H9 (cell line): ENCODE measurements at regions not wholly inside any gene's neighbourhood (a gene's known extent, or its start where the extent isn't known, plus 50 kb on each side); places are given as distances from the start of the nearest gene placed in this dataset.

Experiments used
- DNase-seq: peaks from one replicate; pipeline ENCODE4 v3.0.0-alpha.2; 2017
- H2AFZ ChIP-seq: one replicate; pipeline ENCODE4 v1.6.1; 2013; ENCODE audit warnings: mild to moderate bottlenecking, low read length, control low read depth, moderate library complexity
- H2AK5ac ChIP-seq: 2 replicates; pipeline ENCODE4 v1.6.1; 2013; ENCODE audit warnings: low read length, control low read depth, mixed read lengths; ENCODE audit not compliant: insufficient read length
- H2BK120ac ChIP-seq: one replicate; pipeline ENCODE4 v1.6.1; 2013; ENCODE audit warnings: low read depth, mild to moderate bottlenecking, low read length, control low read depth, inconsistent platforms; ENCODE audit not compliant: poor library complexity, severe bottlenecking
- H2BK12ac ChIP-seq: 2 replicates; pipeline ENCODE4 v1.6.1; 2013; ENCODE audit warnings: low read length, control low read depth, mixed read lengths, low read depth; ENCODE audit not compliant: insufficient read length
- H2BK15ac ChIP-seq: 2 replicates; pipeline ENCODE4 v1.6.1; 2013; ENCODE audit warnings: low read depth, low read length, control low read depth
- H2BK20ac ChIP-seq: one replicate; pipeline ENCODE4 v1.6.1; 2013; ENCODE audit warnings: low read depth, mild to moderate bottlenecking, low read length, control low read depth, inconsistent platforms; ENCODE audit not compliant: poor library complexity, severe bottlenecking
- H2BK5ac ChIP-seq: 2 replicates; pipeline ENCODE4 v1.6.1; 2013; ENCODE audit warnings: low read length, control low read depth, mixed read lengths; ENCODE audit not compliant: insufficient read length
- H3K14ac ChIP-seq: 2 replicates; pipeline ENCODE4 v1.6.1; 2013; ENCODE audit warnings: low read length, control low read depth; ENCODE audit not compliant: insufficient read depth
- H3K18ac ChIP-seq: 2 replicates; pipeline ENCODE4 v1.6.1; 2013; ENCODE audit warnings: low read depth, mild to moderate bottlenecking, mixed read lengths, low read length, control low read depth; ENCODE audit not compliant: insufficient read length
- H3K23ac ChIP-seq: 2 replicates; pipeline ENCODE4 v1.6.1; 2013; ENCODE audit warnings: low read length, control low read depth, mixed read lengths, low read depth; ENCODE audit not compliant: insufficient read length
- H3K23me2 ChIP-seq: 2 replicates; pipeline ENCODE4 v1.6.1; 2013; ENCODE audit warnings: low read depth, mild to moderate bottlenecking, mixed read lengths, low read length, control low read depth; ENCODE audit not compliant: insufficient read length, poor library complexity, severe bottlenecking
- H3K27ac ChIP-seq: 2 replicates; pipeline ENCODE4 v1.5.1; 2013; ENCODE audit warnings: low read length, control low read depth, mixed read lengths, low read depth; ENCODE audit not compliant: insufficient read length
- H3K27me3 ChIP-seq: 2 replicates; pipeline ENCODE4 v1.6.1; 2013; ENCODE audit warnings: low read length, control low read depth, inconsistent platforms; ENCODE audit not compliant: insufficient read depth
- H3K4ac ChIP-seq: 2 replicates; pipeline ENCODE4 v1.6.1; 2013; ENCODE audit warnings: low read depth, mild to moderate bottlenecking, control low read depth, inconsistent platforms, low read length, moderate library complexity
- H3K4me1 ChIP-seq: 2 replicates; pipeline ENCODE4 v1.6.1; 2013; ENCODE audit warnings: low read length, control low read depth, inconsistent platforms; ENCODE audit not compliant: insufficient read depth
- H3K4me2 ChIP-seq: 2 replicates; pipeline ENCODE4 v1.6.1; 2013; ENCODE audit warnings: low read length, control low read depth, mixed read lengths; ENCODE audit not compliant: insufficient read length, insufficient read depth
- H3K56ac ChIP-seq: 2 replicates; pipeline ENCODE4 v1.6.1; 2013; ENCODE audit warnings: low read depth, mild to moderate bottlenecking, mixed read lengths, low read length, control low read depth; ENCODE audit not compliant: insufficient read length
- H3K79me1 ChIP-seq: 2 replicates; pipeline ENCODE4 v1.6.1; 2013; ENCODE audit warnings: low read depth, mild to moderate bottlenecking, moderate library complexity, low read length, control low read depth, inconsistent platforms; ENCODE audit not compliant: insufficient read depth, poor library complexity, severe bottlenecking
- H3K79me2 ChIP-seq: 2 replicates; pipeline ENCODE4 v1.6.1; 2013; ENCODE audit warnings: low read length, control low read depth, inconsistent platforms; ENCODE audit not compliant: insufficient read depth
- H3K9ac ChIP-seq: 2 replicates; pipeline ENCODE4 v1.6.1; 2013; ENCODE audit warnings: low read length, control low read depth, mixed read lengths; ENCODE audit not compliant: insufficient read length; ENCODE audit errors: extremely low read depth
- H3K9me3 ChIP-seq: one replicate; pipeline ENCODE4 v1.6.1; 2013; ENCODE audit warnings: low read depth, low read length, inconsistent platforms; ENCODE audit not compliant: control insufficient read depth
- H3T11ph ChIP-seq: one replicate; pipeline ENCODE4 v1.6.1; 2013; ENCODE audit warnings: mild to moderate bottlenecking, low read length, control low read depth, inconsistent platforms
- H4K20me1 ChIP-seq: one replicate; pipeline ENCODE4 v1.6.1; 2013; ENCODE audit not compliant: control insufficient read depth, insufficient read length, insufficient read depth
- H4K5ac ChIP-seq: 2 replicates; pipeline ENCODE4 v1.6.1; 2013; ENCODE audit warnings: low read depth, mild to moderate bottlenecking, mixed read lengths, low read length, control low read depth; ENCODE audit not compliant: insufficient read length
- H4K8ac ChIP-seq: replicated peaks from 2 replicates; pipeline ENCODE4 v1.6.1; 2013; ENCODE audit warnings: low read length, control low read depth, mixed read lengths, low read depth; ENCODE audit not compliant: insufficient read length
- H4K91ac ChIP-seq: 2 replicates; pipeline ENCODE4 v1.6.1; 2013; ENCODE audit warnings: low read depth, mild to moderate bottlenecking, moderate library complexity, mixed read lengths, low read length, control low read depth; ENCODE audit not compliant: insufficient read length
- H3K27ac Mint-ChIP-seq, 3 experiments: 2 replicates in 2 of 3; 3 replicates in 1 of 3; pipeline ENCODE4 v1.8.0; 2020 to 2021; ENCODE audit warnings: mixed read lengths in 3 of 3, mild to moderate bottlenecking in 1 of 3, moderate library complexity in 1 of 3
- H3K27me3 Mint-ChIP-seq: 2 replicates; pipeline ENCODE4 v1.8.0; 2021; ENCODE audit warnings: low read depth, mild to moderate bottlenecking, moderate library complexity, mixed read lengths
- H3K36me3 Mint-ChIP-seq, 3 experiments: 2 replicates in 2 of 3; 3 replicates in 1 of 3; pipeline ENCODE4 v1.8.0; 2020 to 2021; ENCODE audit warnings: low read depth in 3 of 3, mixed read lengths in 3 of 3; ENCODE audit not compliant: insufficient read depth in 1 of 3
- H3K4me1 Mint-ChIP-seq, 2 experiments: 2 replicates each; pipeline ENCODE4 v1.8.0; 2020; ENCODE audit warnings: mixed read lengths in 2 of 2
- H3K4me3 Mint-ChIP-seq, 2 experiments: 2 replicates in 1 of 2; 3 replicates in 1 of 2; pipeline ENCODE4 v1.8.0; 2020 to 2021; ENCODE audit warnings: mild to moderate bottlenecking in 2 of 2, mixed read lengths in 2 of 2, moderate library complexity in 1 of 2
- H3K9me3 Mint-ChIP-seq, 2 experiments: 2 replicates in 1 of 2; 3 replicates in 1 of 2; pipeline ENCODE4 v1.8.0; 2020; ENCODE audit warnings: mild to moderate bottlenecking in 2 of 2, mixed read lengths in 2 of 2, moderate library complexity in 1 of 2
- WGBS: extraction: QIAGEN DNeasy Blood & Tissue Kit; methylation state at CpG from one replicate; pipeline ENCODE4 v1.1.7; 2013; ENCODE audit warnings: missing lambda C conversion rate, low lambda C conversion rate, mixed read lengths; ENCODE audit not compliant: insufficient read length; ENCODE audit errors: extremely low coverage; 5-methylcytosine and 5-hydroxymethylcytosine counted together
- TF ChIP-seq, protein P1 (sequence below): fragments of 200-600 bp; sonication (generic); conservative IDR thresholded peaks from 3 replicates; pipeline ENCODE4 v1.8.0; 2021; ENCODE audit warnings: antibody characterized with exemption, mild to moderate bottlenecking

- no peak overlapping the region for H3K9ac ChIP-seq
- no peak overlapping the region for H2BK5ac ChIP-seq
- H3K36me3 Mint-ChIP-seq: peaks cover 0 to 11% (median 9%) of the 10 kb centered on the region in 3 experiments; a peak in 2 of 7 replicates
- H2BK120ac ChIP-seq: no peak overlapping the region
- no peak overlapping the region for H2BK12ac ChIP-seq
- no peak overlapping the region for H3T11ph ChIP-seq
- peaks cover 9 to 16% of the 10 kb centered on the region in 2 experiments for H3K4me1 Mint-ChIP-seq
- no peaks in the 10 kb centered on the region for H3K79me2 ChIP-seq
- no peak overlapping the region for H3K4ac ChIP-seq
- DNase-seq: no peak
- H4K5ac ChIP-seq: no peak overlapping the region
- H3K23ac ChIP-seq: no peak overlapping the region
- H2AFZ ChIP-seq: no peak overlapping the region
- H3K9me3 ChIP-seq: no peaks in the 10 kb centered on the region
- H3K23me2 ChIP-seq: no peaks in the 10 kb centered on the region
- no peak overlapping the region for H3K4me2 ChIP-seq
- no peak overlapping the region for H4K91ac ChIP-seq
- no peaks in the 10 kb centered on the region for H3K79me1 ChIP-seq
- H3K27me3 ChIP-seq: no peaks in the 10 kb centered on the region; the same call in 1 of the 2 replicates
- H3K27ac Mint-ChIP-seq: no peak overlapping the region
- no peak overlapping the region for H4K8ac ChIP-seq
- H3K18ac ChIP-seq: no peak overlapping the region
- peaks cover 22% of the 10 kb centered on the region for H3K27me3 Mint-ChIP-seq
- peaks cover 3% of the 10 kb centered on the region for H3K4me1 ChIP-seq
- no peak overlapping the region for H2BK20ac ChIP-seq
- TF ChIP-seq, protein P1, sequence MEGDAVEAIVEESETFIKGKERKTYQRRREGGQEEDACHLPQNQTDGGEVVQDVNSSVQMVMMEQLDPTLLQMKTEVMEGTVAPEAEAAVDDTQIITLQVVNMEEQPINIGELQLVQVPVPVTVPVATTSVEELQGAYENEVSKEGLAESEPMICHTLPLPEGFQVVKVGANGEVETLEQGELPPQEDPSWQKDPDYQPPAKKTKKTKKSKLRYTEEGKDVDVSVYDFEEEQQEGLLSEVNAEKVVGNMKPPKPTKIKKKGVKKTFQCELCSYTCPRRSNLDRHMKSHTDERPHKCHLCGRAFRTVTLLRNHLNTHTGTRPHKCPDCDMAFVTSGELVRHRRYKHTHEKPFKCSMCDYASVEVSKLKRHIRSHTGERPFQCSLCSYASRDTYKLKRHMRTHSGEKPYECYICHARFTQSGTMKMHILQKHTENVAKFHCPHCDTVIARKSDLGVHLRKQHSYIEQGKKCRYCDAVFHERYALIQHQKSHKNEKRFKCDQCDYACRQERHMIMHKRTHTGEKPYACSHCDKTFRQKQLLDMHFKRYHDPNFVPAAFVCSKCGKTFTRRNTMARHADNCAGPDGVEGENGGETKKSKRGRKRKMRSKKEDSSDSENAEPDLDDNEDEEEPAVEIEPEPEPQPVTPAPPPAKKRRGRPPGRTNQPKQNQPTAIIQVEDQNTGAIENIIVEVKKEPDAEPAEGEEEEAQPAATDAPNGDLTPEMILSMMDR: no peak
- H4K20me1 ChIP-seq: peaks cover 2% of the 10 kb centered on the region
- peaks cover 12 to 13% of the 10 kb centered on the region in 2 experiments for H3K9me3 Mint-ChIP-seq
- H2AK5ac ChIP-seq: no peak overlapping the region
- H3K14ac ChIP-seq: no peak overlapping the region
- no CpG with 5 or more reads among the region's 5 CpGs for WGBS
- no peak overlapping the region for H3K56ac ChIP-seq
- no peak overlapping the region for H3K27ac ChIP-seq
- H2BK15ac ChIP-seq: no peak overlapping the region
- H3K4me3 Mint-ChIP-seq: no peak overlapping the region
Measured at GRCh38 chr17:33526717-33527116, 233.6 kb upstream of the ASIC2 start.
